ENCODE measurements at regions not wholly inside any gene's neighbourhood (a gene's known extent, or its start where the extent isn't known, plus 50 kb on each side); places are given as distances from the start of the nearest gene placed in this dataset.

DNA sequence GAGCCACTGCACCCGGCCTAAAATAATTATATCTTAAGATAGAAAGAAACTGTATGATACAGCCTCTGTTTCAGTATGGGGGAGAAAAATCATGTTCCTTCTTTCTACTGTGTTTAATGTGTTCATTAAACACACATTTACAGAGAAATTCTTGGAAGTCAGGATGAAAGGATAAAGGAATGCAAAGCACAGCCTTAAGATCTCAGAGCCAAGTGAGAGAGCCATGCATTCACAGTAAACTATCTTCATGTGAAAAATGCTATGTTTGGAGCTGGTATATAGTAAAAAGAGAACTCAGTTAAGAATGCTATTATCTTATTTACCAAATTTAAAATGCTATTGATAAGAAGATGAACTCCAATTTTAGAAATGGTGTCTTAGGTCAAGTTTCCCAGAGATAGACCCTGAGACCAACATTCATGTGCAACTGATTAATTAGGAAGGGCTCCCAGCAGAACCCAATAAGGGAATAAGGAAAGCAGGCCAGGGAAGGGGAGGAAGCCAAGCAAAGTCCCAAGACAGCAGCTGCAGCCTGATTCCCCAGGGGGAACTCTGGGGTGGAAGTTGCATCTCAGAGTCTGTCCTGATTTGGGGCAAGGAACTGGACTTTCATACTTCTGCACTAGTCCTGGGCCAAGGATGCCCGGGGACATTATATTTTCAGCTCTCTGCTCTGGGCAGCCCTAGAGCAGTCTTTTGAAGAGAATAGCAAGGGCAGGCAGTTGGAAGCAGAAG lies 130.0 kb upstream of the ZNF648 start:
- no peaks in the 10 kb centered on the region for H3K36me3 ChIP-seq
- H3K27me3 ChIP-seq (ENCODE audit: low read depth) = no peaks in the 10 kb centered on the region
- TF ChIP-seq, protein P1, sequence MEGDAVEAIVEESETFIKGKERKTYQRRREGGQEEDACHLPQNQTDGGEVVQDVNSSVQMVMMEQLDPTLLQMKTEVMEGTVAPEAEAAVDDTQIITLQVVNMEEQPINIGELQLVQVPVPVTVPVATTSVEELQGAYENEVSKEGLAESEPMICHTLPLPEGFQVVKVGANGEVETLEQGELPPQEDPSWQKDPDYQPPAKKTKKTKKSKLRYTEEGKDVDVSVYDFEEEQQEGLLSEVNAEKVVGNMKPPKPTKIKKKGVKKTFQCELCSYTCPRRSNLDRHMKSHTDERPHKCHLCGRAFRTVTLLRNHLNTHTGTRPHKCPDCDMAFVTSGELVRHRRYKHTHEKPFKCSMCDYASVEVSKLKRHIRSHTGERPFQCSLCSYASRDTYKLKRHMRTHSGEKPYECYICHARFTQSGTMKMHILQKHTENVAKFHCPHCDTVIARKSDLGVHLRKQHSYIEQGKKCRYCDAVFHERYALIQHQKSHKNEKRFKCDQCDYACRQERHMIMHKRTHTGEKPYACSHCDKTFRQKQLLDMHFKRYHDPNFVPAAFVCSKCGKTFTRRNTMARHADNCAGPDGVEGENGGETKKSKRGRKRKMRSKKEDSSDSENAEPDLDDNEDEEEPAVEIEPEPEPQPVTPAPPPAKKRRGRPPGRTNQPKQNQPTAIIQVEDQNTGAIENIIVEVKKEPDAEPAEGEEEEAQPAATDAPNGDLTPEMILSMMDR (IDR thresholded peaks at IDR 0.05; ENCODE audit: borderline replicate concordance) = no peak
- no peaks in the 10 kb centered on the region for H3K9me3 ChIP-seq (replicated peaks)
- DNase-seq = no peak
- H3K27ac ChIP-seq (replicated peaks) = no peak overlapping the region
- no peak overlapping the region for H3K4me3 ChIP-seq
- peaks cover 8% of the 10 kb centered on the region for H3K4me1 ChIP-seq
- intact Hi-C loops (cut with micrococcal nuclease) = no loop called here

DNA sequence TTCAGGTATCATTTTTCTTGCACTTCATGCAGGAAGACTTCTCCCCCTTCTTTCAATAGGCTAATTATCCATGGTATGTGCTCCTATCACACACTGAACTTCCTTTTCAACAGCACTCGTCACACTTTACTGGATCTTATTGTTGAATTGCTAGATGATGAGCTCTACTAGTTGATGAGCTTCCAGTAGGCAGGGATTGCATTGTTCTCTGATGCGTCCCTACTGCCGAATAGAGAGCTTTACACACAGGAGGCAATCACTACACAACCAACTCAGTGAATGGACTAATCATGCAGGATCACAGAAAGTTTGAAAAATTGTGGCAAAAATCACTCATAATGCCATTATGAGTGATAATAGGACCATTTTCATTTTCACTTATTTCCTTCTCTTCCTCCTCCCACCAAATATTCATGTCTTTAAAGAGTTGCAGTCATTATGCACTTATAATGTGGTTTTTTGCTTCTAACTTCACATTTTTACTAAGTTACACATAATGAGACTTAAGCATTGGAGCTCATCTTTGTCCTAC lies 128.1 kb upstream of the ZNF648 start:
- H3K27ac ChIP-seq (replicated peaks) = no peak overlapping the region
- intact Hi-C loops (cut with micrococcal nuclease) = no loop called here
- H3K27me3 ChIP-seq (ENCODE audit: low read depth) = no peaks in the 10 kb centered on the region
- H3K36me3 ChIP-seq = no peaks in the 10 kb centered on the region
- no peak overlapping the region for H3K4me3 ChIP-seq
- H3K9me3 ChIP-seq (replicated peaks) = no peaks in the 10 kb centered on the region
- H3K4me1 ChIP-seq = peaks cover 7% of the 10 kb centered on the region
- no peak for DNase-seq
- TF ChIP-seq, protein P1 (IDR thresholded peaks at IDR 0.05; ENCODE audit: borderline replicate concordance) = no peak

DNA sequence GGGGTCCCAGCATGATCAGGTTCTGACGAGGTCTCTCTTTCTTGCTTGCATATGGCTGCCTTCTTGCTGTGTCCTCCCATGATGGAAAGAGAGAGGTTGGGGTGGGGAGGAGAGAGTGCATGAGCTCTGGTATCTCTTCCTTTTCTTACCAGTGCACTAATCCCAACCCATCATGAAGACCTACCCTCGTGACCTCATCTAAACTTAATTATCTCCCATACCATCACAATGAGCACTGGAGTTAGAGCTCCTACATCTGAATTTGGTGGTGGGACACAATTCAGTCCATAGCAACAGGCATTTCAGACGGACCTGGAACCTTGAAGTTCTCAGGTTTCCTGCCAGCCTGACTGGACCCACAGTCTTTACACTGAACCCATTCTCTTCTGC lies 125.2 kb upstream of the ZNF648 start:
- TF ChIP-seq, protein P1 (IDR thresholded peaks at IDR 0.05; ENCODE audit: borderline replicate concordance) = no peak
- no peak overlapping the region for H3K4me3 ChIP-seq
- intact Hi-C loops (cut with micrococcal nuclease) = no loop called here

DNA sequence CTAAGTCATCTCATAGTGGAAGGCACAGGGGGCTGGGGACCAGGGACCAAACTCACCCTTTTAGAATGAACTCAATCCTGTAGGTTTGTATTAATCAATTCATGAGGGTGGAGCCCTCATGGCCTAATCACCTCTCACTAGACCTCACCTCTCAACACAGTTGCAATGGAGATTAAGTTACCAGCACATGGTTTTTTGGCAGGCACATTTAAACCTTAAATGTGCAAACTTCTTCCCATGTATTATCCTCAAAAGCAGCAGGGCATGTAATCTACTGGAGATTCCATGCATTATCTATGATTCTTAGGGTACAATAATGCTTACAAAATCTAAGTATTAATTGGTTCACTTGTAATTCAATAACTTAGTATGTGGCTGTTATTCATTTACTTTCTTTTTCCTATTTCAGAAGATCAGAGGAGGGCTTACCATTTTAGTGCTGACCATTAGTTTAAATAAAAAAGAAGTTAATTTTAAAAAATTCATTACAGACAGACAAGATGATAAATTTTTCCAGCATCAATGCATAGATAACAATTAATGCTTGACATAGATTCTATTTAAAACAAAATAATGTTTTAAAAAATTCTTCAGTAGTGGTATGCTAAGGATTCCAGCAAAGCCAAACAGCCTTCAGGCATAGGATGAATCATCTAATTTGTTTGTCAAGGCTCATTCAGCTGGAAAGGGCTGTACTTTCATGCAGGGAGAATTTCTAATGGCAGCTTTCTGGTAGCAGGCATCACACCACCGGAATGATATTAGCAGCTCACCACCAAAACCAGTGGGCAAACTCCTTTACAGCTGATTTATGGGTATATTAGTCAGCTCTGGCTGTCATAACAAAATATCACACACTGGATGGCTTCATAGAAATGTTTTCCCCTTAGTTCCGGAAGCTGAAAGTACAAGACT lies 124.6 kb upstream of the ZNF648 start:
- no peak for DNase-seq
- H3K9me3 ChIP-seq (replicated peaks) = no peaks in the 10 kb centered on the region
- no peak overlapping the region for H3K4me3 ChIP-seq
- TF ChIP-seq, protein P1 (IDR thresholded peaks at IDR 0.05; ENCODE audit: borderline replicate concordance) = no peak
- H3K4me1 ChIP-seq = no peaks in the 10 kb centered on the region
- no peak overlapping the region for H3K27ac ChIP-seq (replicated peaks)
- no peaks in the 10 kb centered on the region for H3K36me3 ChIP-seq
- intact Hi-C loops (cut with micrococcal nuclease) = no loop called here
- peaks cover 14% of the 10 kb centered on the region for H3K27me3 ChIP-seq (ENCODE audit: low read depth)

More for the DNA sequence above, 125.2 kb upstream of the ZNF648 start:
- Histone ChIP-seq H3K36me3 (no peaks in the 10 kb centered on the region), H3K9me3 (replicated peaks) (no peaks in the 10 kb centered on the region), H3K27ac (replicated peaks) (no peak overlapping the region), H3K4me1 (peaks cover 5% of the 10 kb centered on the region), H3K27me3 (ENCODE audit: low read depth) (peaks cover 8% of the 10 kb centered on the region)
- DNase-seq = no peak

DNA sequence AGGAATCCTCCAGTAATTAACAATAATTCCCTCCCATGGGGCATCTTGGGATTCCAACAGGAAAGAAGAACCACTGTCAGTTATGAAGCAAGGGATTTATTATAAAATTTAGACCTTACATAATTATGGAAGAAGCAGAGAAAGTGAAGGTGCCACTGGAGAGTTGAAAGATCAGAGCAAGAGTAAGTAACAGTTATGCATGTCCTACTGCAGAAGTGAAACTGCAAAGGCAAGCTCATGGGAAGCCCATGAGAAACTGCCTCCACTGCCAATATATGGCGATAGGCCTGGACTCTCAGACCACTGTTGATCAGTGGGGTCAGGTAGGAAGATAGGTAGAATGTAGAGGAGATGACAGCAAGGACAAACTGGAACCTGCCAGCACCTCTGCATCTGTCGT lies 123.6 kb upstream of the ZNF648 start:
- TF ChIP-seq, protein P1 (IDR thresholded peaks at IDR 0.05; ENCODE audit: borderline replicate concordance) = no peak
- H3K9me3 ChIP-seq (replicated peaks) = no peaks in the 10 kb centered on the region
- no peaks in the 10 kb centered on the region for H3K36me3 ChIP-seq
- no peak for DNase-seq
- H3K4me3 ChIP-seq = no peak overlapping the region
- peaks cover 22% of the 10 kb centered on the region for H3K27me3 ChIP-seq (ENCODE audit: low read depth)
- H3K4me1 ChIP-seq = no peaks in the 10 kb centered on the region
- no peak overlapping the region for H3K27ac ChIP-seq (replicated peaks)
- intact Hi-C loops (cut with micrococcal nuclease) = no loop called here

Data from left ventricle myocardium inferior (tissue), 1 donor.